Activated CD4-positive, alpha-beta T cell treated with anti-CD3 and anti-CD28 coated beads, Interleukin-2, amount 10 ng/mL, durations not matched to agents 7 days and 5 days (primary cell): ENCODE measurements at regions not wholly inside any gene's neighbourhood (a gene's known extent, or its start where the extent isn't known, plus 50 kb on each side); places are given as distances from the start of the nearest gene placed in this dataset.
"Not testable (repeated sequence)": the region's sequence is repeated elsewhere in the genome, so short reads cannot be mapped to it uniquely, and the experiment has no call there.

Experiments used
- CTCF ChIA-PET: fragments of 350-600 bp; sonication (Branson Sonifier 250); formaldehyde crosslinking; loops from one replicate; lab custom pipeline; 2021; ENCODE audit warnings: antibody characterized with exemption; lab: Charles Lee
- POLR2A ChIA-PET: fragments of 350-600 bp; sonication (Branson Sonifier 250); formaldehyde crosslinking; loops from one replicate; lab custom pipeline; 2021; ENCODE audit warnings: antibody characterized with exemption; lab: Charles Lee
- DNase-seq: peaks from one replicate; pipeline ENCODE4 v3.0.0-alpha.2; 2020
- H3K27ac Mint-ChIP-seq: one replicate; pipeline ENCODE4 v1.8.0; 2021; ENCODE audit warnings: mild to moderate bottlenecking, moderate library complexity, mixed read lengths
- H3K27me3 Mint-ChIP-seq: one replicate; pipeline ENCODE4 v1.8.0; 2021; ENCODE audit warnings: mixed read lengths
- H3K36me3 Mint-ChIP-seq: one replicate; pipeline ENCODE4 v1.8.0; 2021; ENCODE audit warnings: low read depth, mixed read lengths
- H3K4me1 Mint-ChIP-seq: one replicate; pipeline ENCODE4 v1.8.0; 2021; ENCODE audit warnings: mixed read lengths
- H3K4me3 Mint-ChIP-seq: one replicate; pipeline ENCODE4 v1.8.0; 2021; ENCODE audit warnings: mild to moderate bottlenecking, moderate library complexity, mixed read lengths
- H3K9me3 Mint-ChIP-seq: one replicate; pipeline ENCODE4 v1.8.0; 2021; ENCODE audit warnings: mixed read lengths

GRCh38 chr13:89204435-89204834 is 1533.3 kb downstream of the SLITRK5 start:
- CTCF ChIA-PET, result no interaction called here
- Mint-ChIP-seq H3K4me3 (no peak overlapping the region), H3K36me3 (no peaks in the 10 kb centered on the region), H3K27ac (no peak overlapping the region), H3K27me3 (no peaks in the 10 kb centered on the region), H3K9me3 (no peaks in the 10 kb centered on the region), H3K4me1 (no peaks in the 10 kb centered on the region)
- POLR2A ChIA-PET, result no interaction called here
- no peak for DNase-seq

- no peak for DNase-seq
- Mint-ChIP-seq H3K9me3 (no peaks in the 10 kb centered on the region), H3K27me3 (no peaks in the 10 kb centered on the region), H3K4me3 (no peak overlapping the region), H3K27ac (no peak overlapping the region), H3K4me1 (no peaks in the 10 kb centered on the region), H3K36me3 (no peaks in the 10 kb centered on the region)
- ChIA-PET CTCF (no interaction called here), POLR2A (no interaction called here)
Measured at GRCh38 chr13:89205856-89206520, 1534.8 kb downstream of the SLITRK5 start.

GRCh38 chr13:89212186-89212585 is 1541.0 kb downstream of the SLITRK5 start:
- no peak for DNase-seq
- ChIA-PET CTCF (interaction anchor here (0.6 kb wide), 1 partner anchor 754 kb away, joined by 3 read pairs; no protein-coding TSS in a partner anchor), POLR2A (no interaction called here)
- no peaks in the 10 kb centered on the region for H3K27me3 Mint-ChIP-seq
- no peaks in the 10 kb centered on the region for H3K36me3 Mint-ChIP-seq
- peaks cover 2% of the 10 kb centered on the region for H3K9me3 Mint-ChIP-seq
- no peak overlapping the region for H3K27ac Mint-ChIP-seq
- no peaks in the 10 kb centered on the region for H3K4me1 Mint-ChIP-seq
- no peak overlapping the region for H3K4me3 Mint-ChIP-seq

- H3K27ac Mint-ChIP-seq, result no peak overlapping the region
- no peak for DNase-seq
- H3K4me1 Mint-ChIP-seq, result no peaks in the 10 kb centered on the region
- H3K4me3 Mint-ChIP-seq, result no peak overlapping the region
- H3K36me3 Mint-ChIP-seq, result no peaks in the 10 kb centered on the region
- POLR2A ChIA-PET, result no interaction called here
- CTCF ChIA-PET, result no interaction called here
- H3K27me3 Mint-ChIP-seq, result no peaks in the 10 kb centered on the region
- H3K9me3 Mint-ChIP-seq, result peaks cover 2% of the 10 kb centered on the region
Measured at GRCh38 chr13:89214185-89214584, 1543.0 kb downstream of the SLITRK5 start.

- H3K27ac Mint-ChIP-seq, POLR2A ChIA-PET, CTCF ChIA-PET, H3K4me3 Mint-ChIP-seq, H3K4me1 Mint-ChIP-seq, H3K36me3 Mint-ChIP-seq, H3K27me3 Mint-ChIP-seq, DNase-seq, H3K9me3 Mint-ChIP-seq: not testable (repeated sequence)
Measured at GRCh38 chr13:89215319-89215718, 1544.1 kb downstream of the SLITRK5 start.

- no peak for DNase-seq
- Mint-ChIP-seq H3K9me3 (peaks cover 11% of the 10 kb centered on the region), H3K36me3 (no peaks in the 10 kb centered on the region), H3K4me3 (no peak overlapping the region), H3K27ac (no peak overlapping the region), H3K27me3 (no peaks in the 10 kb centered on the region), H3K4me1 (no peaks in the 10 kb centered on the region)
- ChIA-PET CTCF (no interaction called here), POLR2A (no interaction called here)
Measured at GRCh38 chr13:89217813-89218212, 1546.6 kb downstream of the SLITRK5 start.

GRCh38 chr13:89221557-89222158 is 1550.5 kb downstream of the SLITRK5 start:
- ChIA-PET POLR2A (no interaction called here), CTCF (no interaction called here)
- Mint-ChIP-seq H3K4me3 (no peak overlapping the region), H3K27ac (no peak overlapping the region), H3K9me3 (peaks cover 9% of the 10 kb centered on the region), H3K4me1 (no peaks in the 10 kb centered on the region), H3K27me3 (no peaks in the 10 kb centered on the region), H3K36me3 (no peaks in the 10 kb centered on the region)
- DNase-seq, result no peak

- H3K36me3 Mint-ChIP-seq, result no peaks in the 10 kb centered on the region
- no peak overlapping the region for H3K4me3 Mint-ChIP-seq
- peaks cover 5% of the 10 kb centered on the region for H3K9me3 Mint-ChIP-seq
- no peak overlapping the region for H3K27ac Mint-ChIP-seq
- no peaks in the 10 kb centered on the region for H3K27me3 Mint-ChIP-seq
- ChIA-PET CTCF (no interaction called here), POLR2A (no interaction called here)
- no peaks in the 10 kb centered on the region for H3K4me1 Mint-ChIP-seq
- DNase-seq, result no peak
Measured at GRCh38 chr13:89227356-89227755, 1556.2 kb downstream of the SLITRK5 start.

GRCh38 chr13:89238496-89238895 is 1567.3 kb downstream of the SLITRK5 start:
- ChIA-PET CTCF (no interaction called here), POLR2A (no interaction called here)
- peaks cover 3% of the 10 kb centered on the region for H3K9me3 Mint-ChIP-seq
- no peaks in the 10 kb centered on the region for H3K4me1 Mint-ChIP-seq
- no peaks in the 10 kb centered on the region for H3K36me3 Mint-ChIP-seq
- no peak overlapping the region for H3K27ac Mint-ChIP-seq
- no peak overlapping the region for H3K4me3 Mint-ChIP-seq
- no peaks in the 10 kb centered on the region for H3K27me3 Mint-ChIP-seq
- no peak for DNase-seq

- Mint-ChIP-seq H3K27ac (no peak overlapping the region), H3K36me3 (no peaks in the 10 kb centered on the region), H3K4me3 (no peak overlapping the region), H3K27me3 (no peaks in the 10 kb centered on the region), H3K4me1 (no peaks in the 10 kb centered on the region), H3K9me3 (peaks cover 5% of the 10 kb centered on the region)
- no peak for DNase-seq
- CTCF ChIA-PET, result interaction anchor here (0.6 kb wide), 1 partner anchor 9 kb away, joined by 3 read pairs; no protein-coding TSS in a partner anchor
- POLR2A ChIA-PET, result no interaction called here
Measured at GRCh38 chr13:89239361-89240127, 1568.4 kb downstream of the SLITRK5 start.

GRCh38 chr13:89255844-89256406 is 1584.8 kb downstream of the SLITRK5 start:
- no peak overlapping the region for H3K4me3 Mint-ChIP-seq
- no peak overlapping the region for H3K27ac Mint-ChIP-seq
- H3K9me3 Mint-ChIP-seq, result peaks cover 4% of the 10 kb centered on the region
- H3K36me3 Mint-ChIP-seq, result no peaks in the 10 kb centered on the region
- ChIA-PET CTCF (no interaction called here), POLR2A (no interaction called here)
- no peaks in the 10 kb centered on the region for H3K4me1 Mint-ChIP-seq
- H3K27me3 Mint-ChIP-seq, result no peaks in the 10 kb centered on the region
- no peak for DNase-seq

- ChIA-PET POLR2A (no interaction called here), CTCF (no interaction called here)
- Mint-ChIP-seq H3K27me3 (no peaks in the 10 kb centered on the region), H3K4me1 (no peaks in the 10 kb centered on the region), H3K36me3 (no peaks in the 10 kb centered on the region), H3K4me3 (no peak overlapping the region), H3K9me3 (peaks cover 2% of the 10 kb centered on the region), H3K27ac (no peak overlapping the region)
- no peak for DNase-seq
Measured at GRCh38 chr13:89267734-89268133, 1596.6 kb downstream of the SLITRK5 start.

- POLR2A ChIA-PET, result no interaction called here
- Mint-ChIP-seq H3K36me3 (no peaks in the 10 kb centered on the region), H3K27me3 (no peaks in the 10 kb centered on the region), H3K27ac (no peak overlapping the region), H3K4me1 (no peaks in the 10 kb centered on the region), H3K4me3 (no peak overlapping the region), H3K9me3 (no peaks in the 10 kb centered on the region)
- no peak for DNase-seq
- CTCF ChIA-PET, result no interaction called here
Measured at GRCh38 chr13:89269737-89270136, 1598.6 kb downstream of the SLITRK5 start.
